ENCODE measurements at regions not wholly inside any gene's neighbourhood (a gene's known extent, or its start where the extent isn't known, plus 50 kb on each side); places are given as distances from the start of the nearest gene placed in this dataset.

DNA sequence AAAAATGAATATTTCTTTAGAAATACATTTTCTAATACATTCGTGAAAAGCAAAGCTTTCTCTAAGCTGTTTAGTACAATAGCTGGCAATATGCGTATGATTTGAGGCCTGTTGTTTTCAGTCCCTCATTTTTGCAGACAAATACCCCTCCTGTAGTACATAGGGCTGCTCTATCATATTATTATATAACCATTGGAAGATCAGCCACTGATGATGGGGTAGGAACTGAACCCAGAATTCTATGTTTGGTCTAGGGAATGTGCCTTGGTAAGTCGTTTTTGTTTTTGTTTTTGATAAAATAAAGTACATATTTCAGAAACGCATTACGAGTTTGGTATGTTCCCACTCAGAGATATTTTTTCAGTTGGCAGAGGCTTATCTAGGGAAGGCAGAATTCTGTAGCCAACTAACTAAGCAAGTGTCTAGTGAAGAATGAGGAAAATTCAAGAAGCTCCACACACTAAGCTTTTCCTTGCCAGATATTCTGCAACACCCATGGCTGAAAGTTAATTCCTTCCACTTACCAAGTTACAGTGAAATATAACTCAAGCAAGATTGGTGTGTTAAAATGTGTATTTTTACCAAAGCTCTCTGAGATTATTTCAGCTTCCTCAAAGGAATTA lies 656.9 kb upstream of the MIR17HG start:
- no peaks in the 10 kb centered on the region for H3K36me3 ChIP-seq
- H3K9me3 ChIP-seq: no peaks in the 10 kb centered on the region
- H3K27me3 ChIP-seq: no peaks in the 10 kb centered on the region
- no peaks in the 10 kb centered on the region for H3K4me1 ChIP-seq
- TF ChIP-seq POLR2A (IDR thresholded peaks at IDR 0.05): no peak
- TF ChIP-seq, protein P1, sequence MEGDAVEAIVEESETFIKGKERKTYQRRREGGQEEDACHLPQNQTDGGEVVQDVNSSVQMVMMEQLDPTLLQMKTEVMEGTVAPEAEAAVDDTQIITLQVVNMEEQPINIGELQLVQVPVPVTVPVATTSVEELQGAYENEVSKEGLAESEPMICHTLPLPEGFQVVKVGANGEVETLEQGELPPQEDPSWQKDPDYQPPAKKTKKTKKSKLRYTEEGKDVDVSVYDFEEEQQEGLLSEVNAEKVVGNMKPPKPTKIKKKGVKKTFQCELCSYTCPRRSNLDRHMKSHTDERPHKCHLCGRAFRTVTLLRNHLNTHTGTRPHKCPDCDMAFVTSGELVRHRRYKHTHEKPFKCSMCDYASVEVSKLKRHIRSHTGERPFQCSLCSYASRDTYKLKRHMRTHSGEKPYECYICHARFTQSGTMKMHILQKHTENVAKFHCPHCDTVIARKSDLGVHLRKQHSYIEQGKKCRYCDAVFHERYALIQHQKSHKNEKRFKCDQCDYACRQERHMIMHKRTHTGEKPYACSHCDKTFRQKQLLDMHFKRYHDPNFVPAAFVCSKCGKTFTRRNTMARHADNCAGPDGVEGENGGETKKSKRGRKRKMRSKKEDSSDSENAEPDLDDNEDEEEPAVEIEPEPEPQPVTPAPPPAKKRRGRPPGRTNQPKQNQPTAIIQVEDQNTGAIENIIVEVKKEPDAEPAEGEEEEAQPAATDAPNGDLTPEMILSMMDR (IDR thresholded peaks at IDR 0.05): no peak
- DNase-seq (no peak), ATAC-seq (no peak)
- WGBS (ENCODE audit: insufficient coverage, low coverage, low lambda C conversion rate, missing lambda C conversion rate): 53% methylated on average over 5 of the region's 5 CpGs
- no peak overlapping the region for H3K4me3 ChIP-seq
- no peak overlapping the region for H3K27ac ChIP-seq
- intact Hi-C loops (cut with DNase I): no loop called here

DNA sequence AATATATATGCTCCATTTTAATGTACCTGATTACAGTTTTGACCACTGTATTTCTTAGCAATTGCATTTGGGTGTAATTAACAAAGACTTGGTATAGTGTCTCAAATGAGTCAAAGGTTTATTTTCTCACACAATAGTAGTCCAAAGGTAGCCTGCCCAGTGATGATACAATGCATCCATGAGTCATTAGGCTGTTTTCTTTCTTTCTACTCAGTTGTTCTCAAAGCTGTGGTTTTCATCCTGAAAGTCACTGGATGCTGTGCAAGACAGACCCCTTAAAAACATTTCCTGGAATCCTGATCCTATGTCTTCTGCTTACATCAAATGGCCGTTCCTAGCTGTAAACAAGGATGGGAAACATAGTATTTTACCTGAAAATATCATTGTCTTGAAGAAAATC lies 651.2 kb upstream of the MIR17HG start:
- intact Hi-C loops (cut with DNase I): no loop called here
- H3K27me3 ChIP-seq: no peaks in the 10 kb centered on the region
- H3K36me3 ChIP-seq: no peaks in the 10 kb centered on the region
- no peak overlapping the region for H3K4me3 ChIP-seq
- TF ChIP-seq POLR2A (IDR thresholded peaks at IDR 0.05): no peak
- TF ChIP-seq, protein P1 (IDR thresholded peaks at IDR 0.05): no peak
- no peak overlapping the region for H3K27ac ChIP-seq
- WGBS (ENCODE audit: insufficient coverage, low coverage, low lambda C conversion rate, missing lambda C conversion rate): 54% methylated on average over 1 of the region's 1 CpG
- H3K4me1 ChIP-seq: no peaks in the 10 kb centered on the region
- ATAC-seq (no peak), DNase-seq (no peak)
- H3K9me3 ChIP-seq: no peaks in the 10 kb centered on the region

DNA sequence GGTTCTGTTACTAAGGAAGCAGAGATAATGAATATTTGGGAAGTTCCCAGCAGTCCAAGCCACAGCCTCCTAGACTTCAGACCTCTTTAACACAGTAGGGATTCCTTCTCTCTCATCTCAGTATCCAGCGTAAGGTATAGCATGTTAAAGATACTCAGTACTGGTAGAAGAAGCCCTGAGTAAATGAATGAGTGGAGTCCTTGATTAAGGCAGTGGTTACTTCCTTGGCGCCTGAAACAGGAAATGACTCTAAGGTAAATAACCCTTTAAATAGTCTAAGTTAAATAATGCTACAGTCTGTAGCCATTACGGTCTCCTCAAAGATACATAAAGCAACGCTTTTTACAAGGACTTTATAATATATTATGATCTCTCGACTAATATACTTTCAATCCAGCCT lies 650.8 kb upstream of the MIR17HG start:
- no peak for ATAC-seq
- H3K4me1 ChIP-seq: no peaks in the 10 kb centered on the region
- 65% methylated on average over 5 of the region's 5 CpGs for WGBS (ENCODE audit: insufficient coverage, low coverage, low lambda C conversion rate, missing lambda C conversion rate)

DNA sequence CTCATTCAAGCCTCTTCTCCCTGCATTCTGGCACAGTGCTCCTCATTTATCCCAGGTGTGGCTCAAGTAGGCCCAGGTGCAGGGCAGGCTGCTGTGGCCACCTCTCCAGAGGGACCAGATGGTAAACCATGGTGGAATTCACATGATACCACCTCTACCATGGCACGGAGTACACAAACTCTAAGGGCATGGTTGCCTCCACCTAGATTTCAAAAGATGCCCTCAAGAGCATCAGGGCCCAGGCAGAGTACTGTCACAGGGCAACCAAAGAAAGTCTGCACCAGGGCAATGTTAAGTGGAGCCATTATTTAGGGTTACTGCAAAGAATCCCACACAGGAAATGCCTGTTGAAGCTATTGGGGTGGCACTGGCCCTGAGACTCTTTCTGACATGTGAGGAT lies 647.1 kb upstream of the MIR17HG start:
- no peak overlapping the region for H3K27ac ChIP-seq
- 80% methylated on average over 1 of the region's 1 CpG for WGBS (ENCODE audit: insufficient coverage, low coverage, low lambda C conversion rate, missing lambda C conversion rate)
- DNase-seq (no peak), ATAC-seq (no peak)
- TF ChIP-seq, protein P1 (IDR thresholded peaks at IDR 0.05): no peak
- TF ChIP-seq POLR2A (IDR thresholded peaks at IDR 0.05): no peak
- H3K4me1 ChIP-seq: no peaks in the 10 kb centered on the region
- H3K27me3 ChIP-seq: no peaks in the 10 kb centered on the region
- no peaks in the 10 kb centered on the region for H3K36me3 ChIP-seq
- intact Hi-C loops (cut with DNase I): no loop called here
- H3K4me3 ChIP-seq: no peak overlapping the region
- H3K9me3 ChIP-seq: no peaks in the 10 kb centered on the region

More for the DNA sequence above, 650.8 kb upstream of the MIR17HG start:
- no peaks in the 10 kb centered on the region for H3K27me3 ChIP-seq
- H3K9me3 ChIP-seq: no peaks in the 10 kb centered on the region
- no peak overlapping the region for H3K27ac ChIP-seq
- TF ChIP-seq, protein P1 (IDR thresholded peaks at IDR 0.05): no peak
- TF ChIP-seq POLR2A (IDR thresholded peaks at IDR 0.05): no peak
- DNase-seq: no peak
- no peak overlapping the region for H3K4me3 ChIP-seq
- intact Hi-C loops (cut with DNase I): no loop called here
- no peaks in the 10 kb centered on the region for H3K36me3 ChIP-seq

DNA sequence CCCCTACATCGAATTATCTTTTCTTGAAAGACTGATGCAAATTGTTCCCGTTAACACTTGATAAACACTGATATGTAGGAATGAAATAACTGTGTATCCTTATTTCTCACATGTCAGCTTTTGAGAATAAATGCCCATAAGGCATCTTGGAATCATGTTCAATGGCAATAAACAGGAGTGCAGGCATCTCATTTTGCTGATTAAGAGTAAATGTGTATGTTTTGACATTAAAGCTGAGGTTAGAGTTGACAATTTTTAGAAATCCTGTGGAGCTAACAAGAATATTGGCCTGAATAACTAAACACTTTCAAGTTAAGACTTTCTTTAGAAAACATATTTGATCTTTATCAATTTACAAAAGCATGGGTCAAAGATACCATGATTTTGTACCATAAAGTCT lies 646.2 kb upstream of the MIR17HG start:
- 71% methylated on average over 2 of the region's 2 CpGs for WGBS (ENCODE audit: insufficient coverage, low coverage, low lambda C conversion rate, missing lambda C conversion rate)
- intact Hi-C loops (cut with DNase I): no loop called here
- no peak overlapping the region for H3K27ac ChIP-seq
- no peaks in the 10 kb centered on the region for H3K9me3 ChIP-seq
- no peaks in the 10 kb centered on the region for H3K36me3 ChIP-seq
- no peak for TF ChIP-seq POLR2A (IDR thresholded peaks at IDR 0.05)
- TF ChIP-seq, protein P1 (IDR thresholded peaks at IDR 0.05): no peak
- DNase-seq (no peak), ATAC-seq (no peak)
- H3K4me1 ChIP-seq: no peaks in the 10 kb centered on the region
- no peak overlapping the region for H3K4me3 ChIP-seq
- no peaks in the 10 kb centered on the region for H3K27me3 ChIP-seq
